Loucy (cell line): ENCODE measurements at regions not wholly inside any gene's neighbourhood (a gene's known extent, or its start where the extent isn't known, plus 50 kb on each side); places are given as distances from the start of the nearest gene placed in this dataset.

Source experiments
- H2AFZ ChIP-seq: fragments of 200-600 bp; sonication (generic); 2 replicates; pipeline ENCODE4 v1.6.0; 2016; ENCODE audit warnings: antibody characterized with exemption, mild to moderate bottlenecking, low read length, moderate library complexity
- H3F3A ChIP-seq: fragments of 200-600 bp; 2 replicates; pipeline ENCODE4 v1.6.0; 2016; ENCODE audit warnings: antibody characterized with exemption, low read depth, mild to moderate bottlenecking
- H3K27me3 ChIP-seq: fragments of 200-600 bp; sonication (generic); 2 replicates; pipeline ENCODE4 v1.6.1; 2014; ENCODE audit warnings: low read length, mild to moderate bottlenecking; ENCODE audit not compliant: insufficient read depth, poor library complexity, severe bottlenecking
- H3K36me3 ChIP-seq: fragments of 200-600 bp; sonication (generic); 2 replicates; pipeline ENCODE4 v1.6.1; 2016; ENCODE audit warnings: low read length; ENCODE audit not compliant: insufficient read depth
- H3K4me1 ChIP-seq: fragments of 200-600 bp; sonication (generic); 2 replicates; pipeline ENCODE4 v1.5.1; 2014; ENCODE audit warnings: low read length, mild to moderate bottlenecking; ENCODE audit not compliant: insufficient read depth, poor library complexity, severe bottlenecking
- H3K4me2 ChIP-seq: fragments of 200-600 bp; sonication (generic); 2 replicates; pipeline ENCODE4 v1.6.0; 2014; ENCODE audit warnings: antibody characterized with exemption, low read length, low read depth, mild to moderate bottlenecking; ENCODE audit not compliant: poor library complexity, severe bottlenecking
- H3K4me3 ChIP-seq: fragments of 200-600 bp; sonication (generic); 2 replicates; pipeline ENCODE4 v1.5.1; 2014; ENCODE audit warnings: low read length, mild to moderate bottlenecking, mixed read lengths; ENCODE audit not compliant: poor library complexity, severe bottlenecking
- H3K79me2 ChIP-seq: fragments of 200-600 bp; sonication (generic); 2 replicates; pipeline ENCODE4 v1.6.1; 2014; ENCODE audit warnings: low read length; ENCODE audit not compliant: insufficient read depth
- H3K9ac ChIP-seq: fragments of 200-600 bp; sonication (generic); 2 replicates; pipeline ENCODE4 v1.6.0; 2014; ENCODE audit warnings: mild to moderate bottlenecking, low read depth, low read length, moderate library complexity; ENCODE audit not compliant: poor library complexity, severe bottlenecking
- H3K9me2 ChIP-seq: fragments of 200-600 bp; sonication (generic); replicated peaks from 2 replicates; pipeline ENCODE4 v1.6.1; 2016; ENCODE audit warnings: low read depth, low read length, mixed read lengths
- H3K9me3 ChIP-seq: fragments of 200-600 bp; sonication (generic); 2 replicates; pipeline ENCODE4 v1.6.1; 2014; ENCODE audit warnings: mild to moderate bottlenecking, antibody characterized with exemption, low read length, low read depth; ENCODE audit not compliant: insufficient read depth
- H4K20me1 ChIP-seq: fragments of 200-600 bp; sonication (generic); 2 replicates; pipeline ENCODE4 v1.6.0; 2014; ENCODE audit warnings: antibody characterized with exemption, low read length, mild to moderate bottlenecking; ENCODE audit not compliant: insufficient read depth, poor library complexity, severe bottlenecking
- CTCF ChIP-seq: fragments of 200-600 bp; sonication (generic); conservative IDR thresholded peaks from 2 replicates; pipeline ENCODE4 v1.5.1; 2014; ENCODE audit warnings: mild to moderate bottlenecking, antibody characterized with exemption, low read length
- EZH2phosphoT487 ChIP-seq: fragments of 200-600 bp; IDR thresholded peaks from 2 replicates; pipeline ENCODE4 v1.6.1; 2018; ENCODE audit warnings: antibody characterized with exemption, mild to moderate bottlenecking, moderate library complexity, borderline replicate concordance

GRCh38 chr14:38737686-38738407, 365.2 kb downstream of the SEC23A start:
- no peaks in the 10 kb centered on the region for H3K9me3 ChIP-seq
- no peaks in the 10 kb centered on the region for H3K79me2 ChIP-seq
- TF ChIP-seq EZH2phosphoT487 (no peak), CTCF (no peak)
- H3K4me1 ChIP-seq, result no peaks in the 10 kb centered on the region
- no peaks in the 10 kb centered on the region for H4K20me1 ChIP-seq
- H3K36me3 ChIP-seq, result no peaks in the 10 kb centered on the region
- no peaks in the 10 kb centered on the region for H3K27me3 ChIP-seq
- H3K4me2 ChIP-seq, result no peak overlapping the region
- no peaks in the 10 kb centered on the region; the same call in 1 of the 2 replicates for H3K9me2 ChIP-seq
- H3K4me3 ChIP-seq, result no peak overlapping the region
- H2AFZ ChIP-seq, result no peak overlapping the region
- no peaks in the 10 kb centered on the region for H3F3A ChIP-seq
- no peak overlapping the region for H3K9ac ChIP-seq

GRCh38 chr14:38735005-38735404, 368.0 kb downstream of the SEC23A start:
- no peaks in the 10 kb centered on the region; the same call in 1 of the 2 replicates for H3K9me2 ChIP-seq
- no peaks in the 10 kb centered on the region for H4K20me1 ChIP-seq
- no peak overlapping the region for H3K4me3 ChIP-seq
- H3K9ac ChIP-seq, result no peak overlapping the region
- no peaks in the 10 kb centered on the region for H3K36me3 ChIP-seq
- no peaks in the 10 kb centered on the region for H3K4me1 ChIP-seq
- no peak overlapping the region for H2AFZ ChIP-seq
- H3K4me2 ChIP-seq, result no peak overlapping the region
- H3K9me3 ChIP-seq, result no peaks in the 10 kb centered on the region
- no peaks in the 10 kb centered on the region for H3K27me3 ChIP-seq
- H3F3A ChIP-seq, result no peaks in the 10 kb centered on the region
- TF ChIP-seq CTCF (no peak), EZH2phosphoT487 (no peak)
- H3K79me2 ChIP-seq, result no peaks in the 10 kb centered on the region

- Histone ChIP-seq H3K9me3 (no peaks in the 10 kb centered on the region), H3K4me3 (no peak overlapping the region), H3K79me2 (no peaks in the 10 kb centered on the region), H3K4me1 (no peaks in the 10 kb centered on the region), H3K27me3 (no peaks in the 10 kb centered on the region), H4K20me1 (no peaks in the 10 kb centered on the region), H3K9me2 (no peaks in the 10 kb centered on the region; the same call in 1 of the 2 replicates), H3K36me3 (no peaks in the 10 kb centered on the region), H3K4me2 (no peak overlapping the region), H2AFZ (no peak overlapping the region), H3K9ac (no peak overlapping the region), H3F3A (no peaks in the 10 kb centered on the region)
- TF ChIP-seq EZH2phosphoT487, result no peak
- TF ChIP-seq CTCF, result no peak
Observed at GRCh38 chr14:38731962-38732361, 371.1 kb downstream of the SEC23A start.
